Pancreas (tissue), 10 donors: ENCODE measurements at regions not wholly inside any gene's neighbourhood (a gene's known extent, or its start where the extent isn't known, plus 50 kb on each side); places are given as distances from the start of the nearest gene placed in this dataset.

Experiments
- ATAC-seq, 4 donors: fragments of 200-7000 bp; cut with Tn5 transposase; one replicate each; pipeline versions ENCODE4 v1.8.0 to v1.9.1; 2020; ENCODE audit warnings: mild to moderate bottlenecking in 4 of 4, moderate library complexity in 4 of 4
- DNase-seq, 6 donors: peaks; one replicate each; pipeline ENCODE4 v3.0.0-alpha.2; 2020
- FAIRE-seq: peaks from 2 replicates; lab custom pipeline; 2012; peaks lifted over from hg19 to GRCh38; lab: Jason Lieb, UNC
- H3K27ac ChIP-seq, 4 donors: fragments of 200-600 bp; sonication (generic); 1 replicate in 3 of 4; 2 replicates in 1 of 4; pipeline versions ENCODE4 v1.5.0 to v1.8.0; 2020
- H3K27me3 ChIP-seq, 4 donors: fragments of 200-600 bp; one replicate each; pipeline ENCODE4 v1.8.0; 2021
- H3K36me3 ChIP-seq, 3 donors: fragments of 200-600 bp; sonication (generic) in 1 of 3; one replicate each; pipeline versions ENCODE4 v1.5.0 to v1.8.0; 2020 to 2021
- H3K4me1 ChIP-seq, 3 donors: fragments of 200-600 bp; one replicate each; pipeline ENCODE4 v1.8.0; 2021
- H3K4me3 ChIP-seq, 4 donors: fragments of 200-600 bp; sonication (generic) in 2 of 4; one replicate each; pipeline versions ENCODE4 v1.5.0 to v1.8.0; 2020 to 2021
- H3K9me3 ChIP-seq, 4 donors: fragments of 200-600 bp; one replicate each; pipeline ENCODE4 v1.8.0; 2021
- WGBS, 2 donors: extraction: QIAGEN DNeasy Blood & Tissue Kit; methylation state at CpG; one replicate each; pipeline ENCODE4 v1.1.7; 2013; 5-methylcytosine and 5-hydroxymethylcytosine counted together
- intact Hi-C, 3 donors: fragments of 100-400 bp; cut with DNase I; formaldehyde crosslinking; loops; one replicate each; pipeline versions ENCODE4 v1.11.1 to v1.14.2; 2022
- TF ChIP-seq, protein P1 (sequence below), 4 donors: fragments of 200-600 bp; sonication (generic) in 3 of 4; IDR thresholded peaks; one replicate each; pipeline versions ENCODE4 v1.5.0 to v1.8.0; 2021; ENCODE audit warnings: antibody characterized with exemption in 4 of 4
- donor health status: healthy with polysubstance abuse.
- donor health status: DM: no; HTN: no; CAD: no; lungs with moderate emphysema.
- donor health status: DM: no; HTN: no; CAD: no.
- donor health status: control.
- donor health status: control.
- donor health status: Bipolar disorder and iron deficiency.
- donor health status: DM: yes; HTN: yes; CAD: no.
- donor health status: DM: no; HTN: no; CAD: no.
- donor health status: DM: no; HTN: no; CAD: no.
- donor health status: DM: yes; HTN: yes; CAD: no.

DNA sequence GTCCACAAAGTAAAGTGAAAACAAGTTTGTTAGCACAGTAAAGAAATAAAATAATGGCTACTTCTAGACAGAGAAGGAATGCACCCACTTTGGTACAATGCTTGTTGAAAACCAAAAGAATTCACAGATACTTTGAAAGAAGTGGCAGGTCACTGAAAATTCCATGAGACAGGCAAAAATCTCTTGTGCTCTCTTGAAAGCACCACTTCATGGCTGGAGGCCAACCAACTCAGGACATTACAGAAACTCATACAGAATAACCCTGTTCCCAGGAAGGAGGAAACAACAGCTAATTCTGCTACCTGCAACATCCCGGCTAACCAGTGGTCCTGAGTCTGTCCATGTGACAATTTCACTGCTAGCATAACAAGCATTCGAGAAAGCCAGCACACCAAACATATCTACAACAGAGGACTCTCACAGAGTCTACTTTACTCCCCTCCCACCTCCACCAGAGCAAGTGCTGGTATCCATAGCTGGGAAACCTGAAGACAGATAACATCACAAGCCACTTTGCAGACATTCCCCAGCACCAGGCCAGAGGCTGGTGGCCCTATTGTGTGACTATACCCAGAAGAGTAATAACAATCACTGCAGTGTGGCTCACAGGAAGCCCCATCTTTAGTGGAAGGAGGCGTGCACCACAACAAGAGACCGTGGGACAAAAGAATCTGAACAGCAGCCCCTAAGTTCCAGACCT is 255.3 kb upstream of the SLITRK3 start:
- no peaks in the 10 kb centered on the region for H3K4me1 ChIP-seq
- TF ChIP-seq, protein P1, sequence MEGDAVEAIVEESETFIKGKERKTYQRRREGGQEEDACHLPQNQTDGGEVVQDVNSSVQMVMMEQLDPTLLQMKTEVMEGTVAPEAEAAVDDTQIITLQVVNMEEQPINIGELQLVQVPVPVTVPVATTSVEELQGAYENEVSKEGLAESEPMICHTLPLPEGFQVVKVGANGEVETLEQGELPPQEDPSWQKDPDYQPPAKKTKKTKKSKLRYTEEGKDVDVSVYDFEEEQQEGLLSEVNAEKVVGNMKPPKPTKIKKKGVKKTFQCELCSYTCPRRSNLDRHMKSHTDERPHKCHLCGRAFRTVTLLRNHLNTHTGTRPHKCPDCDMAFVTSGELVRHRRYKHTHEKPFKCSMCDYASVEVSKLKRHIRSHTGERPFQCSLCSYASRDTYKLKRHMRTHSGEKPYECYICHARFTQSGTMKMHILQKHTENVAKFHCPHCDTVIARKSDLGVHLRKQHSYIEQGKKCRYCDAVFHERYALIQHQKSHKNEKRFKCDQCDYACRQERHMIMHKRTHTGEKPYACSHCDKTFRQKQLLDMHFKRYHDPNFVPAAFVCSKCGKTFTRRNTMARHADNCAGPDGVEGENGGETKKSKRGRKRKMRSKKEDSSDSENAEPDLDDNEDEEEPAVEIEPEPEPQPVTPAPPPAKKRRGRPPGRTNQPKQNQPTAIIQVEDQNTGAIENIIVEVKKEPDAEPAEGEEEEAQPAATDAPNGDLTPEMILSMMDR (IDR thresholded peaks at IDR 0.05) = no peak
- no peak overlapping the region for H3K27ac ChIP-seq
- WGBS, 2 donors = 87 to 92% methylated on average over 4 of the region's 4 CpGs
- FAIRE-seq = no peak
- no peak overlapping the region for H3K4me3 ChIP-seq
- H3K36me3 ChIP-seq = no peaks in the 10 kb centered on the region
- intact Hi-C loops = no loop called here
- no peak for DNase-seq
- H3K9me3 ChIP-seq = no peaks in the 10 kb centered on the region
- no peaks in the 10 kb centered on the region for H3K27me3 ChIP-seq
- no peak for ATAC-seq

- Histone ChIP-seq H3K27ac (no peak overlapping the region), H3K27me3 (no peaks in the 10 kb centered on the region), H3K4me3 (no peak overlapping the region), H3K4me1 (no peaks in the 10 kb centered on the region), H3K9me3 (no peaks in the 10 kb centered on the region), H3K36me3 (no peaks in the 10 kb centered on the region)
- FAIRE-seq (no peak), ATAC-seq (no peak), DNase-seq (no peak)
- whole genome bisulfite sequencing, 2 donors = 75 to 79% methylated on average over 3 of the region's 3 CpGs
- TF ChIP-seq, protein P1 (IDR thresholded peaks at IDR 0.05) = no peak
- intact Hi-C loops = no loop called here
Measured at GRCh38 chr3:165446555-165446954, 250.4 kb upstream of the SLITRK3 start.

DNA sequence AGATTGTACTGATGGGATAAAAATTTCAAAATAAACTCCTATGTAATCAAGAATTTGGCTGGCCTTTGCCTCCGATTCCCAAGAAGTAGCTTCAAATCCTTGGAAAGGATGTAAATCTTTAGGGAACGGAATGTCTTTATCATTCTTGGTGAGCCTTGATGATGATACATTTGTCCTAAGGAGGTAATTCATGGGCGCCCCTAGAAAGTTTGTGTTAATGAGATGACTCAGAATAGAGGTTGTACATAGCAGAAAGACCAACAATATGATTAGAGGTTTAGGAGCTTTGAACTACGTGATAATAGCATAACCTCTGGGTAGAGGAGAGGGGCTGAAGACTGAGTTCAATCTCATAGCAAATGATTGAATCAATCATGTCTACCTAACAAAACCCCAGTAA is 248.6 kb upstream of the SLITRK3 start:
- TF ChIP-seq, protein P1 (IDR thresholded peaks at IDR 0.05) = no peak
- Histone ChIP-seq H3K27me3 (no peaks in the 10 kb centered on the region), H3K4me1 (no peaks in the 10 kb centered on the region), H3K27ac (no peak overlapping the region), H3K36me3 (no peaks in the 10 kb centered on the region), H3K4me3 (no peak overlapping the region), H3K9me3 (no peaks in the 10 kb centered on the region)
- FAIRE-seq (no peak), ATAC-seq (no peak), DNase-seq (no peak)
- intact Hi-C loops = no loop called here
- WGBS, 2 donors = 63 to 65% methylated on average over 4 of the region's 4 CpGs

GRCh38 chr3:165443664-165444063 is 247.5 kb upstream of the SLITRK3 start:
- H3K36me3 ChIP-seq = no peaks in the 10 kb centered on the region
- 71 to 82% methylated on average over 1 of the region's 1 CpG for WGBS, 2 donors
- DNase-seq (no peak), FAIRE-seq (no peak), ATAC-seq (no peak)
- no peak overlapping the region for H3K4me3 ChIP-seq
- H3K4me1 ChIP-seq = no peaks in the 10 kb centered on the region
- intact Hi-C loops = no loop called here
- no peak overlapping the region for H3K27ac ChIP-seq
- H3K9me3 ChIP-seq = no peaks in the 10 kb centered on the region
- H3K27me3 ChIP-seq = no peaks in the 10 kb centered on the region
- TF ChIP-seq, protein P1 (IDR thresholded peaks at IDR 0.05) = no peak

GRCh38 chr3:165442061-165442460 is 245.9 kb upstream of the SLITRK3 start:
- Histone ChIP-seq H3K4me3 (no peak overlapping the region), H3K9me3 (no peaks in the 10 kb centered on the region), H3K27me3 (no peaks in the 10 kb centered on the region), H3K36me3 (no peaks in the 10 kb centered on the region), H3K4me1 (no peaks in the 10 kb centered on the region), H3K27ac (no peak overlapping the region)
- TF ChIP-seq, protein P1 (IDR thresholded peaks at IDR 0.05) = no peak
- no peak for DNase-seq
- intact Hi-C loops = no loop called here
- FAIRE-seq = no peak
- ATAC-seq = no peak
